GM21529 (cell line): ENCODE measurements at regions not wholly inside any gene's neighbourhood (a gene's known extent, or its start where the extent isn't known, plus 50 kb on each side); places are given as distances from the start of the nearest gene placed in this dataset.

Experiments
- ATAC-seq: cut with Tn5 transposase; IDR thresholded peaks from one replicate; pipeline ENCODE4 v1.9.1; 2021; ENCODE audit not compliant: unreplicated experiment

DNA sequence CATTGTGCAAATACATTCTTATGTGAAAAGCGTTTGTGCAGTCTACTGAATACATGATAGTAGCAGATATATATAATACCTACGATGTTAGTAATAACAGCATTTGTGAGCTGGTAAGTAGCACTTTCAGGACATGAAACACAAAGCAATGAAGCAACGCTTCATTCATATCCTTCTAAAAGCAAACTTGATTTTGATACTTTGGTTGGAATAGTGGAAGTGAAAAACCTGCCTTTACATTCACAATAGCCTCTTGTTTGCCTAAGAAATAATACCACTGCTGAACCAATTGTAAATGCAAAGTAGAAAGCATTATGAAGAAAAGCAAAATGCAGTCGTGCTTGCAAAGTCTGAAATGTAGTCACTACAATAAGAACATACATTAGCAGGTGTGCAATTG is 926.3 kb downstream of the FSTL5 start:
- no peak for ATAC-seq

DNA sequence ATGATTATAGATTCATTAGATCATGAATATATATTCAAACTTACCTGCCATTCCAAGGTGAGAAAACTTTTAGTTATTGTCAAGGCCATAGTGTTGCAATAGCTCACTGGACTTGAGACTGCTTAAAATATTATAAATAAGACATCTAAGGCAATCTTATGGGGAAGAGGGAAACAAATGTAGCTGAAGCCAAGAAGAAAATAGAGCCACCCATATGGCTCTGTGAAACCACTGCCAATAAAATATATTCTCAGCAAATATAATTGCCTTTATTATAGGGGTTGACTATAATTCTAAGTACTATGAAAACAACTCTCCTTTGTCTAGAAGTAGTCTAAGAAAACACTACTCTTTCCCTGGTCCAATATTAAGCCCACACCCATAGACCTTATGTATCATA is 938.5 kb downstream of the FSTL5 start:
- ATAC-seq, result no peak

DNA sequence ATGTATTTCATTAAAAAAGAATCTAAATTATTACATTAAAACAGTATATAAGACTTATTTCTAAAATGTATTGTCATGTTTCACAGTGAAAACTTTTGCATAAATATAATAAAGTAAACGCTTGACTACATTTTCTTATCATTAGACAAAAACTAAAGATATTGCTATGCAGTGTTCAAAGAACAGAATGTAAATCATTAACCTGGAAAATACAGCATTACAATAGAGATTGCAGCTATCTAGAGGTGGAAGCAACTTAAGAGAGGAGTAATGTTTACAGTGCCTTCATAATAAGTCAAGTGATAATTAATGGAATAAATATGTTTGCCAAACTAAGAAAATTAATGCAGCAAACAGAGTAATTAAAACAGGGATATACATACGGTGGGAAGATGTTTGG is 940.9 kb downstream of the FSTL5 start:
- ATAC-seq, result no peak

DNA sequence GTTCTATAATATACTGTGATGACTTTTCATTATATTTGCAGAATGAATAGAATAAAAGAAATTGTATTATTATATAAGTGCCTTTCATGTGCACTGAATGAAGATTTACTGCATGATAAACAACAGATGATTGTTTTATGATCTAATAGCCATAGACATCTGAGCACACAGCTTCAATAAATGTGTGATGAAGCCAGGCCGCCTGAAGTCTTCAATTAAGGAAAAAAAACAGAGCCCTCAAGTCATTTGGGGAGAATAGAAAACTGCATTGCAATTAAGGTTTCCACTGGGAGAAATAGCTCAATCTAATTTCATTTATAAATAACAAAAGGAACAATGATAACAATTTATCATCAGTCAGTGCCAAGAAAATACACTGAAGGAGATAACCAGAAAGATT is 955.2 kb downstream of the FSTL5 start:
- ATAC-seq, result no peak

DNA sequence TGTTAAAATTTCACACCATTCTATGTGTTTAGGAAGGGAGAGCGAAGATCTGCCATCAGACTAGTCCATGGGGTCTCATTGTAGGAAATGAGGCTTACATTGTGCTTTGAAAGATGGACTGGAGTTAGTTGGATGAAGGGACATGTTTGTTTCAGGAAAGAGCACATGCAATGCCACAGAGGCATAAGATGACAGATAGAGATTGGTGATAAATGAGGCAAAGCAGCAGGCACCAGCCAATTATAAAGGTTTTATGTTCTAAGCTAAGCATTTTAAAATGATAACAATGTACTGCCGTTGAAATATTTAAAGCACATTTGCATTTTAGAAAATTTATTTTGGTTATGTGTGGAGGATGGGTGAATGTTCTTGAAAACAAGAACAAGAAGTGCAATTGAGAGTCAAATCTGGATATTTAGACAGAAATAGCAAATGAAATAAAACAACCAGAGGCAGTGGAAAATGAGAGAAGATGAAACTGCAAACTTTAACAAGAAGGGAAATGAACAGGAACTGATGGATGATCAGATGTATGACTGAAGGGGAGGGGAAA is 957.2 kb downstream of the FSTL5 start:
- no peak for ATAC-seq

DNA sequence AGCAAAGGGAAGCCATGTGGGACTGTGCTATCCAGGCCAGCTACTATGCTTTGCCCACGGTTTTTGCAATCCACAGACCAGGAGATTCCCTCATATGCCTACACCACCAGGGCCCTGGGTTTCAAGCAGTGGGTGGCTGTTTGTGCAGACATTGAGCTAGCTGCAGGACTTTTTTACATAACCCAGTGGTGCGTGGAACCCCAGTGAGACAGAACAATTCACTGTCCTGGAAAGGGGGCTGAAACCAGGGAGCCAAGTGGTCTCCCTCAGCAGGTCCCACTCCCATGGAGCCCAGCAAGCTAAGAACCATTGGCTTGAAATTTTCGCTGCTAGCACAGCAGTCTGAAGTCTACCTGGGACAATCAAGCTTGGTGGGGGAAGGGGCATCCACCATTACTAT is 959.9 kb downstream of the FSTL5 start:
- no peak for ATAC-seq

DNA sequence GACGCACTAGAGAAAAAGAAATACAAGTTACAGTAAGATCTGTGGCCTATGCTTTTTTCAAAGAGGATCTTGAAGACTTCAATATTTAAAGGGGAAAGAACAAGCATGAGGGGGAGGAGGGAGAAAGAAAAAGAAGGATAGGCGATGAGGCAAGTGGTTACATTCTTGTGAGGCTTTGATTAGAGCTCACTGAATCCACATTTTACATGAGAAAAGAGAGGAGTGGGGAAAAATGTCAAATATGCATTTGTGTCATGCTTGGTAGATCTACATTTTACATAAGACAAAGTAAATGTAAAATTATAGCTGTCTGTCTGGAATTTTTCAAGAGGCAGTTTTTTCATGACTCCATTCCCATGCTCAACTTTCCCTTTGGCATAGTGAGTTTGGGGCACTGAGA is 965.9 kb downstream of the FSTL5 start:
- ATAC-seq, result no peak

DNA sequence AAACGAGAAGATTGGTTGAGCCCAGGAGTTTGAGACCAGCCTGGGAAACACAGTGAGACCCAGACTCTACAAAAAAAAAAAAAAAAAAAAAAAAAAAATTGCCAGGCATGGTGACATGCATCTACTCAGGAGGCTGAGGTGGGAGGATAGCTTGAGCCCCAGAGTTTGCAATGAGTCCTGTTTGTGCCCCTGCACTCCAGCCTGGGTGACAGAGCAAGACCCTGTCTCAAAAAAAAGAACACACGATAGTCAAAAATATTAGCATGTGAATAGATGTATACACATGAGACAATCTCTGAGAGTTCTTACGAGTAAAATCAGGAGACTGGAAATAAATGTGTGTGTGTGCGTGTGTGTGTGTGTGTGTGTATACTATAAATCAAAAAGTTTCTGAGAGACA is 966.3 kb downstream of the FSTL5 start:
- ATAC-seq, result no peak

DNA sequence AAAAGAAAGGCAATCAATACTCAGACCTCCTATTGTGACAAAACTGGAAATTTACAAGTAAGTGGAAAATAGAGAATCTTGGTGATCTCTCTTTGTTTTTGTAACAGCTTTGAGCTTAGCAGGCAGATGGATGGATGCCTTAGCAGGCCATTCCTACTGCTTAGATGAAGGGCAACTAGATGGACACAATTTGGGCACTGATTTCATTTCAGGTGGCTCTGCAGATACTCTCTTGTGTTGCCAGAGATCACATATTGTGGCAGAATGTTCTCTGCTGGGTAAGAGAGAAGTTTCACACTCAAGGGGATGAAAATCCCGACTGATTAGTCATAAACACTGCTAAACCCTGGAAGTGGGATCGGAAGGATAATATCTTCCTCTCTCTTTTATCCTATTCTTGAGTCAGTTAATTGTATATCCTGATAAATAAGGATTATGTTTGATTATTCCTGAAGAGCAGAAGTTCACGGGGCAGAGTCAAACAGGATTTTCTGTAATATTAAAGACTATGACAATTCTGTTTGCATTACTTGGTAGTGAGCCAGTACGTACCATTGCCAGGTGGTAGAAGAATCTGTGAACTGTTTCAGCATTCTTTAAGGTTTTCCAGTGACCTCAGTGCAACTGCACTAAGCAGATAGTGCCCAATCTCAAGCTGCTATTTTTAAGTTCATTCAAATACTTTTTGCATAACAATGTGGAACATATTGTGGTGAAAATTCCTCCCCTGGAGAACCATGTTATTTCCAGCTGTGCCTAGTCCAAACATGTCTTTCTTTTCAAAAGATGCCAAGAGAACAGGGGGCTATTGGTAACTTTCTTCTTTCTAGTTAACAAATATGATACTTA is 974.3 kb downstream of the FSTL5 start:
- ATAC-seq, result no peak

DNA sequence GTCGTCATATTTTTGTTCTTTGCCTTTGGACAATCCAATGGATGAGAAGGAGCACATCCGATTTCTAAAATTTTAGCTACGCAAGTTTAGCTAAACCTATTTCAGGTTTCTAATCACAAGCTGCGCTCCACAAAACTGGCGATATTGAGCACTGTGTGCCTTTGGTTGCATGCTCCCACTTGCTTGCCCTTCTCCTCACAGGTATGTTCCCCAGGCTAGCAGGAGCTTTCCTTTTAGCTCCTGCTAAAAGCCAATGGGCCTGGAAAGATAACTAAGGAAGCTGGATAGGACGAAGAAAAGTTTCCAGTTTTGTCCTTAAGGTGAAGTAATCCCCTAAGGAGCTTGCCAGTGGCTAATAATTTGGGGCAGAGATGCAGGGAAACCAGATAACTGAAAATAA is 975.2 kb downstream of the FSTL5 start:
- ATAC-seq, result no peak

DNA sequence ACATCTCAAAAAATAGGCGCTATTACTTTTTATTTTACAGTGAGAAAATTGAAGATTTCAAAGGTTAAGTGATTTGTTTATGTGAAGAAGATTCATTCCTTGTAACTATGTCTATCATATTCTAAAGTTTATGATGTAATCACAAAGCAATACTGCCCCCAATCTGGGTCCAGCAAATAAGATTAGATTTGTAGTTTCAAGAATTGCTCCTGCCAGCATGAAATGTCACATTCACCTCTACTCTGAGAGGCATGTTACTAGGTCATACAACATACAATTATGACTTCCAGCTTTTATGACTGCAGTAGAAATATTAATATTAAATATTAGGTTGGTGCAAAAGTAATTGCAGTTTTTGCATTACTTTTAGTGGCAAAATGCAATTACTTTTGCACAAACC is 976.2 kb downstream of the FSTL5 start:
- ATAC-seq, result no peak

DNA sequence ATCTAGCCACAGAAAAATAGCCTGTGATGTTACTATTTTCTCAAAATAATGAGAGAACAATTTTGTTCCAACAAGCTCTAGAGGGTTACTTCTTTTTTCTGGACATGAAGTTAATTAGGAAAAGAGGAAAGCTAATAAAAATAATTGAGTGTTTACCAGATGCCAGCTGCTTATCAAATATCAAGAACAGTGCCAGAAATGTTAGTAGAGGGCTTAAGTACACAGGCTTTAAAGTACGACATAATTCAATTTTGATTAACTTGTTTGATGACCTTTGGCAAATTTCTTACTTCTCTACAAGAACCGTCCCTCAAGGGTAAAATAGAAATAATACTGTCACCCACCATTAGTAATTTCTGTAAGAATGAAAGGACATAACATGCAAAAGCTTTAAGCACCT is 977.0 kb downstream of the FSTL5 start:
- ATAC-seq, result no peak

DNA sequence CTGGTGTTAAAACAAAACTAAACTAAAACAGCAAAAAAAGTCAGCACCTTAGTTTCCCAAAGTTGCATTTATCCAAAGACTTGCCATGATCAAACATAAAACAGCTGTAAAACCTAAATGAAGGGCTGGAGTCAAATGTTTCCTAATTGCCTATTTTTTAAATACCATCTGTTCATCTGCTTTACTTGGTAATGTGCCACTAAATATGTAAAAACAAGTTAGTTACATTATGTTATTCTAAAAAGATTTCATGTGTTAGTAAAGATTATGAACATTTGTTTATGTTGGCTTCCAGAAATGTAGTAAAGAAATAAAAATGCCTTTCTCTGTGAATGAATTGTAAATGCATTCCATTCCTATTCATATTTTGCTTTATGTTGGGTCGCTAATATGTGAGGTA is 977.8 kb downstream of the FSTL5 start:
- ATAC-seq, result no peak

DNA sequence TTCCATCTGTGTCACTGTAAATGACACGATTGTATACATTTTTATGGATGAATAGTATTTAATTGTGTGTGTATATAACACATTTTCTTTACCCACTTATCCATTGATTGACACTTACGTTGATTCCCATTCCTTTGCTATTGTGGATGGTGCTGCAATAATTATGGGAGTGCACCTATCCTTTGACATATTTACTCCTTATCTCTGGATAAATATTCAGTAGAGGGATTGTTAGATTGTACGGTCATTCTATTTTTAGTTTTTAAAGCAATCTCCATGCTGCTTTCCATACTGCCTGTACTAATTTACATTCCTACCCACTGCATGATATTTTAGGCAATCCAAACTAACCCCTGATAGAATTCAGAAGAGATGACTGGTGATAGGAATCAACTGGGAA is 980.1 kb downstream of the FSTL5 start:
- no peak for ATAC-seq

DNA sequence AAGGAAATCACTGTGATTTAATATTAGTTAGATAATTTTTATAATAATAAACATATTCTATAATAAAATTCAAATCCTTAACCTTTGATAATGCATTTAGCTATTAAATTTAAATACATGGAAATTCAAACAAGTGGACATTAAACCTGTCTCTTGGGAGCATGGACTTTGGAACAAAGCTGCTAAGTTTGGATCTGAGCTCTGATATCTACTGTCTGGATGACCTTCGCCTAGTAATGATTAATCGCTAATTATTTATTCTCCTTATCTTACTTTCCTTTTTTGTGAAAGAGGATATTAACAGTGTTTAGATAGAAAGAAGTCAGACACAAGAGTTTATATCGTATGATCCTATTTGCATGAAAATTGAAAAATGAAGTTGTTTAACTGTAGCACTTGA is 980.9 kb downstream of the FSTL5 start:
- ATAC-seq, result no peak

DNA sequence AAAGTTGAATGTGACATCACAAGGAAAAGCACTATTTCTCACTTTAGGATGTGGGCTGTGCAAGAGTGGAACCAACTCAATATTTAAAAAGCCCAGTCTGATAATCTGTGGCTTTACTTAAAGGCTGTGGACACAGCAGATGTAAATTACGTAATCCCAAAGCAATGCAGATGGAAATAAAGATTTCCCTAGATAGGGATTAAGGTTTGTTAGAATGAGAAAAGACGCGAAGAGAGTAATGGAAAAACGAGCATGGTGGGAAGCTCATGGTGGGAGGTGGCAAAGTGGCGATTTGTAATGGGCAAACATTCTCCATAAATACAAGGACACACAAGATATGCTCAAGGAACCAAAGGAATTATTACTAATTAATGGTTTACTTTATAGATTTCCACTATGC is 985.5 kb downstream of the FSTL5 start:
- ATAC-seq, result no peak

DNA sequence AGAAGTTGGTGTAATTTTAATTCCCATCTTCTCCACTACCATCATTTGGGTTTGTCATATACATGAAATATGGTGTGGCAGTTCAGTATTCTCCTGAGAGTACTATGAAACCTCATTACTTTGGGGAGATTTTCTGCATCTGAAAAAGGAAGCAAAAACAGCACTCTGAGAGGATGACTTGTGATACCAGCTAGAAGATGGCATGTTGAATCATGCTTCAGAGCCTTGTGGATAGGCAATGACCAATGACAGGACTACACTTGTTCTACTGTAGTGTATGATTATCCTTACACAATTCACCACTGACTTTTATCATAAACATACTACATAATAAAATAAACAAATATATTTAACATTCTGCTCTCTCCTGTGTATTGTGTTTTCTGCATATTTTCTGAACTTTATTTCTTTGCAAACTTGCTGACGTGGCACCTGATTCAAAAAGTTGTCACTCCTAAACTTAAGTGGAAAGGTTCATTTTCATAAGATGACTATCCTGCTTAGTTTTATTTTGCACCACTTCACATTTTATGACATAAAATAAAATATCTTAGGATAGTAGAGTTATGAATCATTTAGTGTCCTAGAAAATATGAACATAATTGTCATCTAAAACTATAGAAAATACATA is 991.3 kb downstream of the FSTL5 start:
- no peak for ATAC-seq

DNA sequence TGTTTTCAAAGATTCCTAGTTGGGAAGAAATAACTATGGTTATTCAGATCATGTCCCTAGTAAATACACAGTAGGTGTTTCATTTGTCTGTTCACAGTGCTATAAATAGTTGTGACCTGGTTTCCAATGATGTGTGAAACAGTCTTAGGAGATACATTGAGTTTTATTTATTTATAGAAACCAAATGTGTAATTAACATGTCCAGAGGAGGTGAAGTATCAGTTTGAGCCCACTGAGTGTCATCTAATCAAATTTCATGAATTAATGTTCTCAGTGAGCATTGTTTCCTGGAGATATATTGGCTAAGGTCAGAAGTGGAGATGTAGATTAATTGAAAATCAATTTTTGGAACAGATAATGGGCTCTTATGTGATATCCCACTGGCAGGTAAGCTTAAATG is 996.3 kb downstream of the FSTL5 start:
- ATAC-seq, result no peak

DNA sequence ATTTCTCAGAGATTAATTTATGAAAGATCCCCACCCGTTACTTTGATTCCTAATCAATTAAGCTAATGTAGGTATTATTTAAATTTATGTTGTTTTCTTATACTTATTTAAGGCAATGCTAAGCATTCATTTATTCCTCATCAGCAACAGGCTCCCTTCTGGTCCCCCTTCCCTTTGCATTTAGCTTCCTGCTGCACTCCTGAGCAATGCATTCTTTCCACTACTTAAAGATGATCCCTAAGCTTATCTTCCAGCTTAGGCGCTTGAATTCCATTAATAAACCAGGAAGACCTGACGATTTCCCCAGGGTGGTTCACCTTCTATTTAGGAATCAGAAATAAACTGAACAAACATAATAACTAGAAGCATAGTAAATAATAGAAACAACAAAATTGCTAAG is 1003.1 kb downstream of the FSTL5 start:
- no peak for ATAC-seq

DNA sequence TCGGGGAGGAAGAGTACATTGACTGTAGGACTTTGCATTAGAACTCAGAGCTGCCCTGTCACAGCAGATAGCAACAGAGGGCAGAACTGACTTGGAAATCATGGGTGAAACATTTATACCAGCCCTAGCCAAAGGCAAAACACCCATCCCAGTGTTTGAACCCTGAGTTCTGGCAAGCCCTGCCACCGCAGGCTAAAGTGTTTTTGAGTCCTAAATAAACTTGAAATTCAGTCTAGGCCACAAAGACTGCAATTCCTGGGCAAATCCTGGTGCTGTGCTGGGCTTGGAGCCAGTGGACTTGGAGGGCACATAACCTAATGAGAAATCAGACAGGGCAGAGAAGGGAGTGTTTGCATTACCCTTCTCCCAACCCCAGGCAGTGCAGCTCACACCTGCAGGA is 1015.7 kb downstream of the FSTL5 start:
- no peak for ATAC-seq

DNA sequence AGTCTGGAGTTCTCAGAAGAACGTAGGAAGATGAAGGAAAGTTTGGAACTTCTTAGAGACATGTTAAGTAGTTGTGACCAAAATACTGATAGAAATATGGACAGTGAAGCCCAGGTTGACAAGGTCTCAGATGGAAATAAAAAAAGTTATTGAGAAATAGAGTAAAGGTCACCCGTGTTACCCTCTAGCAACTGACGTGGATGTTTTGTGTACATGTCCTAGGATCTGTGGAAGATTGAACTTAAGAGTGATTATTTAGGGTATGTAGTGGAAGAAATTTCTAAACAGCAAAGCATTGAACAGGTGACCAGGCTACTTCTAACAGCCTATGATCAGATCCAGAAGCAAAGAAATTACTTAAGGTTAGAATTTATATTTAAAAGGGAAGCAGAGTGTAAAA is 1020.4 kb downstream of the FSTL5 start:
- ATAC-seq, result no peak

DNA sequence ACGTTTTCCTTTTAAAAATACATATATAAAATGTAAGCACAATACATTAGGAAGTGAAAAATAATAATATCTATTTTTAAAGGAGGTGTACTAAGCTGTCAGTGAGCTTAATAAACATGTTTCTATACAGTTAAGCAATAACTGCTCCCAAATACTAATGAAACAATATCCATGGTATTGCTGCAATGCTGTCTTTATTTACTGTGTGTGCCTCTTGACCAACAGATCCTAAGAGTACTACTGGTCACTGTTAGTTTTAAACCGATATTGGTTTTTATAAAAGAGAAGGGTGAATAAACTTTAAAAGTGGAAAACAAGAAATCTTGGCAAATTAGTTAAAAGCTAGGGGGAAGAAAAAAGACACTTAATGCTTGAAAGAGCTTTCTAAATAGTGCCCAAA is 1029.0 kb downstream of the FSTL5 start:
- no peak for ATAC-seq
